HEK293 (cell line): ENCODE measurements at regions not wholly inside any gene's neighbourhood (a gene's known extent, or its start where the extent isn't known, plus 50 kb on each side); places are given as distances from the start of the nearest gene placed in this dataset.

ENCODE experiments used
- CTCF ChIA-PET: fragments of 350-600 bp; formaldehyde crosslinking; extraction: SDS; loops from one replicate; lab custom pipeline; 2021; ENCODE audit warnings: antibody characterized with exemption; lab: Yijun Ruan, JAX
- POLR2A ChIA-PET: fragments of 300-600 bp; formaldehyde crosslinking; extraction: SDS; loops from one replicate; lab custom pipeline; 2020; ENCODE audit warnings: antibody characterized with exemption, inconsistent platforms; lab: Yijun Ruan, JAX
- H3K27ac ChIP-seq: fragments of 200-500 bp; sonication (Bioruptor generic); 2 replicates; pipeline ENCODE4 v1.5.1; 2014; ENCODE audit warnings: low read depth, low read length, control low read depth, inconsistent platforms; ENCODE audit errors: extremely low read depth
- H3K36me3 ChIP-seq, 2 experiments: fragments of 200-500 bp in 1 of 2; sonication (Bioruptor generic) in 1 of 2; 1 replicate in 1 of 2; 2 replicates in 1 of 2; pipeline ENCODE4 v1.5.1; 2014 to 2017; ENCODE audit warnings: inconsistent platforms in 2 of 2, low read length in 2 of 2; ENCODE audit not compliant: control insufficient read depth in 2 of 2, insufficient read depth in 1 of 2
- H3K4me1 ChIP-seq: fragments of 200-500 bp; sonication (Bioruptor generic); 2 replicates; pipeline ENCODE4 v1.5.1; 2014; ENCODE audit warnings: mild to moderate bottlenecking, low read length, inconsistent platforms; ENCODE audit not compliant: control insufficient read depth, insufficient read depth
- H3K4me3 ChIP-seq: 2 replicates; pipeline ENCODE4 v1.5.1; 2011; ENCODE audit warnings: low read depth, mild to moderate bottlenecking, control low read depth, low read length, moderate library complexity
- H3K9me3 ChIP-seq: fragments of 200-500 bp; sonication (Bioruptor generic); 2 replicates; pipeline ENCODE4 v1.5.1; 2014; ENCODE audit warnings: low read depth, low read length, inconsistent platforms; ENCODE audit not compliant: control insufficient read depth, insufficient read depth
- BCL11B ChIP-seq: fragments of 450-650 bp; formaldehyde crosslinking; IDR thresholded peaks from 2 replicates; pipeline ENCODE4 v1.5.1; 2016; ENCODE audit warnings: low read depth, missing biosample characterization, missing genetic modification characterization
- MZF1 ChIP-seq: fragments of 450-650 bp; formaldehyde crosslinking; IDR thresholded peaks from 2 replicates; pipeline ENCODE4 v1.5.1; 2017; ENCODE audit warnings: missing biosample characterization, missing genetic modification characterization, borderline replicate concordance
- OVOL3 ChIP-seq: fragments of 450-650 bp; formaldehyde crosslinking; IDR thresholded peaks from 2 replicates; pipeline ENCODE4 v1.5.1; 2016; ENCODE audit warnings: missing biosample characterization, missing genetic modification characterization
- PRDM6 ChIP-seq: fragments of 450-650 bp; formaldehyde crosslinking; IDR thresholded peaks from 2 replicates; pipeline ENCODE4 v1.5.1; 2017; ENCODE audit warnings: missing biosample characterization, missing genetic modification characterization
- SCRT2 ChIP-seq: fragments of 450-650 bp; formaldehyde crosslinking; IDR thresholded peaks from 2 replicates; pipeline ENCODE4 v1.5.1; 2016; ENCODE audit warnings: missing biosample characterization, missing genetic modification characterization
- ZBTB11 ChIP-seq: fragments of 450-650 bp; formaldehyde crosslinking; conservative IDR thresholded peaks from 2 replicates; pipeline ENCODE4 v1.5.1; 2016; ENCODE audit warnings: low read depth, missing biosample characterization, missing genetic modification characterization
- ZBTB44 ChIP-seq: fragments of 450-650 bp; IDR thresholded peaks from 2 replicates; pipeline ENCODE4 v1.5.1; 2018; ENCODE audit warnings: missing biosample characterization, mild to moderate bottlenecking, missing genetic modification characterization
- ZNF138 ChIP-seq: fragments of 450-650 bp; formaldehyde crosslinking; IDR thresholded peaks from 2 replicates; pipeline ENCODE4 v1.5.1; 2016; ENCODE audit warnings: missing biosample characterization, missing genetic modification characterization, borderline replicate concordance
- ZNF140 ChIP-seq: fragments of 450-650 bp; formaldehyde crosslinking; IDR thresholded peaks from 2 replicates; pipeline ENCODE4 v1.5.1; 2016; ENCODE audit warnings: missing biosample characterization, missing genetic modification characterization
- ZNF155 ChIP-seq: fragments of 450-650 bp; formaldehyde crosslinking; IDR thresholded peaks from 2 replicates; pipeline ENCODE4 v1.5.1; 2016; ENCODE audit warnings: missing biosample characterization, missing genetic modification characterization
- ZNF302 ChIP-seq: fragments of 450-650 bp; formaldehyde crosslinking; IDR thresholded peaks from 2 replicates; pipeline ENCODE4 v1.5.1; 2016; ENCODE audit warnings: missing biosample characterization, missing genetic modification characterization, low read depth
- ZNF311 ChIP-seq: fragments of 450-650 bp; formaldehyde crosslinking; IDR thresholded peaks from 2 replicates; pipeline ENCODE4 v1.5.1; 2017; ENCODE audit warnings: missing biosample characterization, missing genetic modification characterization, borderline replicate concordance
- ZNF354C ChIP-seq: fragments of 450-650 bp; formaldehyde crosslinking; IDR thresholded peaks from 2 replicates; pipeline ENCODE4 v1.5.1; 2016; ENCODE audit warnings: missing biosample characterization, missing genetic modification characterization, low read depth, borderline replicate concordance
- ZNF404 ChIP-seq: fragments of 450-650 bp; formaldehyde crosslinking; IDR thresholded peaks from 2 replicates; pipeline ENCODE4 v1.5.1; 2017; ENCODE audit warnings: missing biosample characterization, missing genetic modification characterization
- ZNF433 ChIP-seq: fragments of 450-650 bp; formaldehyde crosslinking; IDR thresholded peaks from 2 replicates; pipeline ENCODE4 v1.5.1; 2016; ENCODE audit warnings: missing biosample characterization, missing genetic modification characterization, low read depth
- ZNF555 ChIP-seq: fragments of 450-650 bp; formaldehyde crosslinking; conservative IDR thresholded peaks from 2 replicates; pipeline ENCODE4 v1.5.1; 2017; ENCODE audit warnings: missing biosample characterization, mild to moderate bottlenecking, missing genetic modification characterization, inconsistent platforms
- ZNF621 ChIP-seq: fragments of 450-650 bp; formaldehyde crosslinking; IDR thresholded peaks from 2 replicates; pipeline ENCODE4 v1.5.1; 2017; ENCODE audit warnings: missing biosample characterization, missing genetic modification characterization
- ZNF785 ChIP-seq: fragments of 450-650 bp; formaldehyde crosslinking; IDR thresholded peaks from 2 replicates; pipeline ENCODE4 v1.5.1; 2016; ENCODE audit warnings: missing biosample characterization, missing genetic modification characterization
- TF ChIP-seq, protein P1 (sequence below): fragments of 450-650 bp; formaldehyde crosslinking; IDR thresholded peaks from 2 replicates; pipeline ENCODE4 v1.5.1; 2017; ENCODE audit warnings: missing biosample characterization, missing genetic modification characterization
- TF ChIP-seq, protein P2 (sequence below): fragments of 450-650 bp; formaldehyde crosslinking; IDR thresholded peaks from 2 replicates; pipeline ENCODE4 v1.5.1; 2016; ENCODE audit warnings: missing biosample characterization, missing genetic modification characterization

DNA sequence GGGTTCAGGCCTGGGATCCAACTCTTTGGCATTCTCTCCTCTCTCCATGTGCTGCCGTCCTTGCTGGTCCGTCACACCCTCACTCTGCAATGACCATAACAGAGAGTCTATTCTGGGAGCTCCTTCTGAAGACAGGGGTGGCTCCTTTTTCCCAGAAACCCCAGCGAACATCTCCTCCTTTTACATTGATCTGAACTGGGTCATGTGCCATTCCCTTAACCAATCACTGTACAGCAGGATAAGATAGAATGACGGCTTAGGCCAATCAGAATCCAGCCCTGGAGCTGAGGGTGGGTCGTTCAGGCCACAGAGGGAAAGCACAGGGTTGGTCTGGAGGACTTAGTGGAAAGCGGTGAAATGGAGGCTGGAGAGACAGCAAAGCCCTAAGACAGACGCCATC lies 740.1 kb downstream of the MATN1 start (continued):
- TF ChIP-seq, protein P1, sequence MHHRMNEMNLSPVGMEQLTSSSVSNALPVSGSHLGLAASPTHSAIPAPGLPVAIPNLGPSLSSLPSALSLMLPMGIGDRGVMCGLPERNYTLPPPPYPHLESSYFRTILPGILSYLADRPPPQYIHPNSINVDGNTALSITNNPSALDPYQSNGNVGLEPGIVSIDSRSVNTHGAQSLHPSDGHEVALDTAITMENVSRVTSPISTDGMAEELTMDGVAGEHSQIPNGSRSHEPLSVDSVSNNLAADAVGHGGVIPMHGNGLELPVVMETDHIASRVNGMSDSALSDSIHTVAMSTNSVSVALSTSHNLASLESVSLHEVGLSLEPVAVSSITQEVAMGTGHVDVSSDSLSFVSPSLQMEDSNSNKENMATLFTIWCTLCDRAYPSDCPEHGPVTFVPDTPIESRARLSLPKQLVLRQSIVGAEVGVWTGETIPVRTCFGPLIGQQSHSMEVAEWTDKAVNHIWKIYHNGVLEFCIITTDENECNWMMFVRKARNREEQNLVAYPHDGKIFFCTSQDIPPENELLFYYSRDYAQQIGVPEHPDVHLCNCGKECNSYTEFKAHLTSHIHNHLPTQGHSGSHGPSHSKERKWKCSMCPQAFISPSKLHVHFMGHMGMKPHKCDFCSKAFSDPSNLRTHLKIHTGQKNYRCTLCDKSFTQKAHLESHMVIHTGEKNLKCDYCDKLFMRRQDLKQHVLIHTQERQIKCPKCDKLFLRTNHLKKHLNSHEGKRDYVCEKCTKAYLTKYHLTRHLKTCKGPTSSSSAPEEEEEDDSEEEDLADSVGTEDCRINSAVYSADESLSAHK (tag by site-specific recombination): no peak
- TF ChIP-seq ZNF302 (tag by site-specific recombination) (no peak), ZNF354C (tag by site-specific recombination) (no peak), ZNF621 (tag by site-specific recombination) (no peak), ZNF555 (tag by site-specific recombination) (no peak)
- TF ChIP-seq, protein P2, sequence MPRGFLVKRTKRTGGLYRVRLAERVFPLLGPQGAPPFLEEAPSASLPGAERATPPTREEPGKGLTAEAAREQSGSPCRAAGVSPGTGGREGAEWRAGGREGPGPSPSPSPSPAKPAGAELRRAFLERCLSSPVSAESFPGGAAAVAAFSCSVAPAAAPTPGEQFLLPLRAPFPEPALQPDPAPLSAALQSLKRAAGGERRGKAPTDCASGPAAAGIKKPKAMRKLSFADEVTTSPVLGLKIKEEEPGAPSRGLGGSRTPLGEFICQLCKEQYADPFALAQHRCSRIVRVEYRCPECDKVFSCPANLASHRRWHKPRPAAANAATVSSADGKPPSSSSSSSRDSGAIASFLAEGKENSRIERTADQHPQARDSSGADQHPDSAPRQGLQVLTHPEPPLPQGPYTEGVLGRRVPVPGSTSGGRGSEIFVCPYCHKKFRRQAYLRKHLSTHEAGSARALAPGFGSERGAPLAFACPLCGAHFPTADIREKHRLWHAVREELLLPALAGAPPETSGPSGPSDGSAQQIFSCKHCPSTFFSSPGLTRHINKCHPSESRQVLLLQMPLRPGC (tag by site-specific recombination): no peak

- no peaks in the 10 kb centered on the region for H3K36me3 ChIP-seq
- no peaks in the 10 kb centered on the region for H3K4me1 ChIP-seq
- CTCF ChIA-PET: interaction anchor here (0.5 to 0.6 kb wide), 2 partner anchors 106 to 178 kb away, joined by 3 to 4 read pairs; no protein-coding TSS in a partner anchor
- no peaks in the 10 kb centered on the region for H3K9me3 ChIP-seq
- POLR2A ChIA-PET: no interaction called here
- H3K4me3 ChIP-seq: no peak overlapping the region
- H3K27ac ChIP-seq: no peak overlapping the region
- no peak for TF ChIP-seq PRDM6 (tag by site-specific recombination)
- TF ChIP-seq ZNF785: no peak
- TF ChIP-seq ZBTB11 (tag by site-specific recombination): no peak
- TF ChIP-seq ZNF155 (tag by site-specific recombination): no peak
- TF ChIP-seq ZNF138 (tag by site-specific recombination): no peak
- TF ChIP-seq ZBTB44 (tag by site-specific recombination): no peak
- TF ChIP-seq SCRT2 (tag by site-specific recombination): no peak
- no peak for TF ChIP-seq BCL11B (tag by site-specific recombination)
- TF ChIP-seq ZNF140 (tag by site-specific recombination): no peak
- no peak for TF ChIP-seq ZNF433 (tag by site-specific recombination)
- no peak for TF ChIP-seq ZNF404 (tag by site-specific recombination)
- no peak for TF ChIP-seq OVOL3 (tag by site-specific recombination)
- no peak for TF ChIP-seq MZF1 (tag by site-specific recombination)
- TF ChIP-seq ZNF311 (tag by site-specific recombination): no peak
These were observed 741.7 kb downstream of the MATN1 start for GRCh38 chr1:29981586-29982239.
